Osteoblast (primary cell): ENCODE measurements at regions not wholly inside any gene's neighbourhood (a gene's known extent, or its start where the extent isn't known, plus 50 kb on each side); places are given as distances from the start of the nearest gene placed in this dataset.
A peak's percentile ranks its signal among the peaks of the same experiment; 100 is the strongest.

Experiments used
- DNase-seq: peaks from one replicate; pipeline ENCODE4 v3.0.0; 2011; ENCODE audit warnings: low spot score, mixed read lengths; ENCODE audit not compliant: insufficient read length; ENCODE audit errors: missing footprints
- H2AFZ ChIP-seq: 2 replicates; pipeline ENCODE4 v1.6.0; 2011; ENCODE audit warnings: mild to moderate bottlenecking, low read length
- H3K27ac ChIP-seq: 2 replicates; pipeline ENCODE4 v1.5.1; 2011; ENCODE audit warnings: mild to moderate bottlenecking, low read depth, low read length, moderate library complexity
- H3K27me3 ChIP-seq: 2 replicates; pipeline ENCODE4 v1.6.0; 2012; ENCODE audit warnings: mild to moderate bottlenecking, control low read depth, inconsistent platforms, low read length, moderate library complexity; ENCODE audit not compliant: insufficient read depth
- H3K36me3 ChIP-seq: 2 replicates; pipeline ENCODE4 v1.5.1; 2011; ENCODE audit warnings: mild to moderate bottlenecking, low read length, control low read depth, moderate library complexity; ENCODE audit not compliant: insufficient read depth
- H3K4me1 ChIP-seq: 2 replicates; pipeline ENCODE4 v1.5.1; 2011; ENCODE audit warnings: mild to moderate bottlenecking, low read length, control low read depth, moderate library complexity; ENCODE audit not compliant: insufficient read depth
- H3K4me2 ChIP-seq: 2 replicates; pipeline ENCODE4 v1.6.0; 2011; ENCODE audit warnings: mild to moderate bottlenecking, low read length; ENCODE audit not compliant: insufficient read depth
- H3K4me3 ChIP-seq: fragments of 200-600 bp; sonication (generic); 3 replicates; pipeline ENCODE4 v1.5.1; 2012; ENCODE audit warnings: mild to moderate bottlenecking, low read length, inconsistent platforms; ENCODE audit not compliant: insufficient read depth
- H3K79me2 ChIP-seq: 2 replicates; pipeline ENCODE4 v1.6.0; 2012; ENCODE audit warnings: mild to moderate bottlenecking, low read length, control low read depth, inconsistent platforms; ENCODE audit not compliant: insufficient read depth
- H3K9me3 ChIP-seq: 2 replicates; pipeline ENCODE4 v1.5.1; 2011; ENCODE audit warnings: low read depth, low read length, control low read depth
- H4K20me1 ChIP-seq: 2 replicates; pipeline ENCODE4 v1.6.0; 2012; ENCODE audit warnings: mild to moderate bottlenecking, low read length, control low read depth; ENCODE audit not compliant: insufficient read depth
- TF ChIP-seq, protein P1 (sequence below): IDR thresholded peaks from 2 replicates; pipeline ENCODE4 v1.5.1; 2011; ENCODE audit warnings: mild to moderate bottlenecking, low read depth, low read length, moderate library complexity; ENCODE audit errors: extremely low read depth

DNA sequence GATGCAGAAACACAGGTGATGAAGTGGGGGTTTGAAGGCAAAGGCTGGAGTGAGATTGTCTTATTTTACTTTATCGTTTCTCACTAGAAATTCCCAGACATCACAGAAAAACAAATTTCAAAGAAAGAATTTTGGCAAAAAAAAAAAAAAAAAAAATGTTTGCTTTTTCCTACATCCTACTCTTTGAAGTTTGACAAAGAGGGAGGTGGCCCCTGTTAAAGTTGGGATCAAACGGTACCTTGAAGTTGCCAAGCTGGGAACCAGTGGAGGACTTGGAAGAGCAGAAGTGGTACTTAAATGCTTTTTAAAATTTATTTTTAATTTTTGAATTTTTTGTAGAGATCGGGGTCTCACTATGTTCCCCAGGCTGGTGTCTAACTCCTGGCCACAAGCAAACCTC, 63.9 kb upstream of the KIF5B start:
- Histone ChIP-seq H4K20me1 (no peaks in the 10 kb centered on the region), H3K4me2 (no peak overlapping the region), H2AFZ (no peak overlapping the region), H3K9me3 (no peaks in the 10 kb centered on the region), H3K79me2 (no peaks in the 10 kb centered on the region), H3K4me3 (no peak overlapping the region), H3K4me1 (no peaks in the 10 kb centered on the region), H3K36me3 (no peaks in the 10 kb centered on the region), H3K27me3 (peaks cover 4% of the 10 kb centered on the region), H3K27ac (no peak overlapping the region)
- TF ChIP-seq, protein P1, sequence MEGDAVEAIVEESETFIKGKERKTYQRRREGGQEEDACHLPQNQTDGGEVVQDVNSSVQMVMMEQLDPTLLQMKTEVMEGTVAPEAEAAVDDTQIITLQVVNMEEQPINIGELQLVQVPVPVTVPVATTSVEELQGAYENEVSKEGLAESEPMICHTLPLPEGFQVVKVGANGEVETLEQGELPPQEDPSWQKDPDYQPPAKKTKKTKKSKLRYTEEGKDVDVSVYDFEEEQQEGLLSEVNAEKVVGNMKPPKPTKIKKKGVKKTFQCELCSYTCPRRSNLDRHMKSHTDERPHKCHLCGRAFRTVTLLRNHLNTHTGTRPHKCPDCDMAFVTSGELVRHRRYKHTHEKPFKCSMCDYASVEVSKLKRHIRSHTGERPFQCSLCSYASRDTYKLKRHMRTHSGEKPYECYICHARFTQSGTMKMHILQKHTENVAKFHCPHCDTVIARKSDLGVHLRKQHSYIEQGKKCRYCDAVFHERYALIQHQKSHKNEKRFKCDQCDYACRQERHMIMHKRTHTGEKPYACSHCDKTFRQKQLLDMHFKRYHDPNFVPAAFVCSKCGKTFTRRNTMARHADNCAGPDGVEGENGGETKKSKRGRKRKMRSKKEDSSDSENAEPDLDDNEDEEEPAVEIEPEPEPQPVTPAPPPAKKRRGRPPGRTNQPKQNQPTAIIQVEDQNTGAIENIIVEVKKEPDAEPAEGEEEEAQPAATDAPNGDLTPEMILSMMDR = no peak
- no peak for DNase-seq

DNA sequence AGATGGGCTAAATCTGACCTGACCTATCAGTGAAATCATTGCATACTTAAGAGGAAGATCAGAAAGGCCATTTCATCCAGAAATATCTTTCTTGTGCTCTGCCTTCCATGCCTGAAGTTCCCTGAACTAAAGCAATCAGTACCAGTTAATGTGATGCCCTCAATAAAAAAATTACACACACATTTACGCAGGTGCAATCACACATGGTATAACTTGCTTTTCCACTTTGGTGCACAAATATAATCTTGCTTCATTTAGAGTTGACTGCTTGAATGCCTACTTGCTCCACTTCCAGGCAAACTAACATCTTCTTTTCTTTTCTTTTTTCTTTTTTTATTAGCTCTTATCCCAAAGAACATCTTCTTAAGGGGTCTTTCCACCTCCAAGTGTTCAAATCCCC, 58.3 kb upstream of the KIF5B start:
- TF ChIP-seq, protein P1 = no peak
- Histone ChIP-seq H3K4me3 (no peak overlapping the region), H2AFZ (no peak overlapping the region), H3K79me2 (no peaks in the 10 kb centered on the region), H3K27me3 (peaks cover 6% of the 10 kb centered on the region), H3K36me3 (no peaks in the 10 kb centered on the region), H3K4me1 (peaks cover 12% of the 10 kb centered on the region), H3K9me3 (no peaks in the 10 kb centered on the region), H3K4me2 (no peak overlapping the region), H3K27ac (no peak overlapping the region), H4K20me1 (no peaks in the 10 kb centered on the region)
- no peak for DNase-seq

DNA sequence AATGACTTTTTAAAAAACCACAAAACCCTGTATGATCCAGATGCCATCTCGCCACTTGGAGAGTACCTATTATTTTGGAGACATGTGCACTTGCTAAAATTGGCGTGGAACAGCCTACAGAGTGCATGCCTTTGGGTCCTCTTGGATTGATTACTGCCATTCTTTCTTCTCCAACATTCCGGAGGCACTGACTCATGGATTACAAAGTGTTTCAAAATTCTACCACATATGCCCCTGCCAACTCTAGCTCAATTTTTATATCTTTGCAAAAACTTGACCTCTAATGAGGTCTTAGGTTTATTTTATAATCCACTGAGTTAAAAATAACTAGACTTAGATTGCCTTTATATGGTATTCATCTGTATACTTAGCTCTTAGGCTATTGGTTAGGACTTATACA, 55.8 kb upstream of the KIF5B start:
- Histone ChIP-seq H3K9me3 (no peaks in the 10 kb centered on the region), H3K79me2 (no peaks in the 10 kb centered on the region), H3K27me3 (peaks cover 6% of the 10 kb centered on the region), H2AFZ (no peak overlapping the region), H3K27ac (no peak overlapping the region), H4K20me1 (no peaks in the 10 kb centered on the region), H3K4me2 (no peak overlapping the region), H3K36me3 (no peaks in the 10 kb centered on the region), H3K4me3 (no peak overlapping the region), H3K4me1 (peaks cover 12% of the 10 kb centered on the region)
- TF ChIP-seq, protein P1 = no peak
- peak; percentile 87 for DNase-seq

DNA sequence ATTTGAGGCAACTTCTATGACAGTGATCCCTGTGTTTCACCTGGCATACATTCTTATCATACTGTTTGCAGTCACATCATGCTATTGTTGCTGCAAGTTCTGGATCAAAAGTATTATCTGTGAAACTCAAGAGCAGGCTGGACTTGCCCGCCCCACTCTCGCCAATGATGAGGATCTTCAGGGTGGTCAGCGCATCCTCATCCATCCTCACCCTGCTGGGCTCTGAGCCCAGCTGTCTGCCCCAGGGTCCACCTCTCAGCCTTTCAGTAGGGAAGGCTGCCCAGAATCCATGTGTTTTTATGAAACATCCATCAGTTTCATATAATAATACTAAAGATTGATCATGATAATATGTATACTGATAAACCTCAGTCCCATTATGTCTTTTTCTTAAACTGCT, 55.4 kb upstream of the KIF5B start:
- DNase-seq = no peak
- Histone ChIP-seq H3K4me2 (no peak overlapping the region), H3K27me3 (peaks cover 6% of the 10 kb centered on the region), H3K4me1 (peaks cover 12% of the 10 kb centered on the region), H3K27ac (no peak overlapping the region), H3K79me2 (no peaks in the 10 kb centered on the region), H4K20me1 (no peaks in the 10 kb centered on the region), H3K9me3 (no peaks in the 10 kb centered on the region), H3K36me3 (no peaks in the 10 kb centered on the region), H2AFZ (no peak overlapping the region), H3K4me3 (no peak overlapping the region)
- TF ChIP-seq, protein P1 = no peak
